Activated T-cell treated with anti-CD3 and anti-CD28 coated beads, Interleukin-2, amount 50 U/mL, for 4 hours (primary cell): ENCODE measurements at regions not wholly inside any gene's neighbourhood (a gene's known extent, or its start where the extent isn't known, plus 50 kb on each side); places are given as distances from the start of the nearest gene placed in this dataset.
A peak's percentile ranks its signal among the peaks of the same experiment; 100 is the strongest.

Source experiments
- ATAC-seq, 2 donors: fragments of 200-7000 bp; cut with Tn5 transposase; one replicate each; pipeline ENCODE4 v1.10.0; 2021
- DNase-seq: peaks from one replicate; pipeline ENCODE4 v3.0.0-alpha.2; 2020
- H3K27me3 Mint-ChIP-seq: one replicate; pipeline ENCODE4 v1.8.0; 2021; ENCODE audit warnings: low read depth, mixed read lengths
- H3K36me3 Mint-ChIP-seq: one replicate; pipeline ENCODE4 v1.8.0; 2022; ENCODE audit warnings: mixed read lengths; ENCODE audit not compliant: insufficient read depth
- H3K4me1 Mint-ChIP-seq: one replicate; pipeline ENCODE4 v1.8.0; 2021; ENCODE audit warnings: low read depth, mixed read lengths
- H3K4me3 Mint-ChIP-seq: one replicate; pipeline ENCODE4 v1.8.0; 2021; ENCODE audit warnings: mild to moderate bottlenecking, moderate library complexity, mixed read lengths
- H3K9me3 Mint-ChIP-seq: one replicate; pipeline ENCODE4 v1.8.0; 2021; ENCODE audit warnings: mixed read lengths

DNA sequence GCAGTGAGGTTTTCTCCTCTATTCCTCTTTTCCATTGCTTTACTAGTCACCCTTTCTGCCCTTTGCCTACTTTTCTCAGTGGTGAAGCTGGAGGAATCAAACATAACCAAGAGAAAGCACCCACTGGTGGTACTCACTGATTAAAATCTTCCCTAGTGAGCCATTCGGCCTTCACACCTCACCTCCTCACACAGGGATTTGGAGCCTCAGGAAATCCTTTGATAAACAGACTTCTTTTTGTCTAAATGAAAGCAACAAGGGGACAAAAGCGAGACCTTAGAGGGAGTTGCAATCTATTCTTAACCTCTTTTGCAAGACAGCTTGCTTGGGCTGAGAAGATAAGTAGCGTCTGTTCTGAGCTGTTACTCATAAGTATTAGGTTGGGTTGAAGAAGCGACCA is 572.6 kb downstream of the ZNF674 start:
- Mint-ChIP-seq H3K27me3 (peaks cover 1% of the 10 kb centered on the region), H3K36me3 (no peaks in the 10 kb centered on the region), H3K9me3 (no peaks in the 10 kb centered on the region), H3K4me3 (no peak overlapping the region), H3K4me1 (no peaks in the 10 kb centered on the region)
- DNase-seq, result no peak
- no peak for ATAC-seq

- no peak for DNase-seq
- H3K36me3 Mint-ChIP-seq, result no peaks in the 10 kb centered on the region
Measured at GRCh38 chrX:45959567-45959966, 585.7 kb downstream of the ZNF674 start.

DNA sequence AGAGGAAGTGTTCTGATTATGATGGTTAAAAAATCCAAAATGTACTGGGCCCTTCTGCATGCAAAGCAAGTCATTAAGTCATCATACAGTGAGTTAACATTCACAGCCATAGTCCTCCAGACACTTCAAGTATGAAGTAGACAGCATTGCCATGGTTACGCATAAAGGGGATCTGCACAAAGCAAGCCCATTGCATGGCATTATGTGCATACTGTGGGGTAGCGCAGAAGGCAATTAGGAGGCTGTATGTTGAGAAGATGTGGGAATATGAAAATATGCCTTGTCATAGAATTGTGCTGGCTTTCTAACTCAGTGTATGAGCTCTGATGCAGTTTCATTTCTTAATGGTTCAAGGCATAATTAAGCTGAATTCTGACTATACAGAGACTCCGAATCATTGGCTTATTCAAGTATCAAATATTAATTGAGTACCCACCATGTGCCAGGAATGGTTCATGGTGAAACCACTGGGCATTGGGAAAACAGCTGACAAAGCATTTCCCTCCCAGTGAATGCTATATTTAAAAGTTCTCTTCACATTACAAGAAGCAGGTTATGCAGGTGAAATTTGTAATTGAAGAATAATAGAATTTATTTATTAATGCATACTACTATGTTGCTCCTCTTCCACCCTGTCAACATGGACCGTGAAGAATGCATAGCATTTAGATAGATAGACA is 588.9 kb downstream of the ZNF674 start:
- DNase-seq, result no peak
- no peaks in the 10 kb centered on the region for H3K9me3 Mint-ChIP-seq
- H3K27me3 Mint-ChIP-seq, result no peaks in the 10 kb centered on the region
- H3K36me3 Mint-ChIP-seq, result no peaks in the 10 kb centered on the region
- no peaks in the 10 kb centered on the region for H3K4me1 Mint-ChIP-seq
- no peak overlapping the region for H3K4me3 Mint-ChIP-seq
- ATAC-seq, result no peak

More at GRCh38 chrX:45959567-45959966, 585.7 kb downstream of the ZNF674 start:
- Mint-ChIP-seq H3K4me1 (peaks cover 2% of the 10 kb centered on the region), H3K9me3 (peaks cover 3% of the 10 kb centered on the region), H3K27me3 (no peaks in the 10 kb centered on the region), H3K4me3 (no peak overlapping the region)
- ATAC-seq, result no peak

DNA sequence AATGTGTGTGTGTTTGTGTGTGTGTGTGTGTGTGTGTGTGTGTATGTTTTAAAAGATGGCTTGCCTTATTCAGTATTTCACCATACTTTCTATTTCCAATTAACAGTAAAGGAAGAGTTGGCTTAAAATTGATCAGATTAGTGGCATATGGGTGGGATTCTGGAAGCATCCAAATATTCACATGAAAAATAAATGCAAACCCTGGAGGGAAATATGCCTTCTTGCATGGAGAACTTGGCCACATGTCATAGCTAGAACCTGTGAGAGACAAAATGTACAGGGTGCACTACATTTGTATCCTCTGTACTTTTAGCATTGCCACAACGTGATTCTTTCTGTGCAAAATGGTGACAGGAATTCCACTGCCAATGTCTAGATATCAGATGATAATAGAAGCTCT is 589.6 kb downstream of the ZNF674 start:
- DNase-seq, result no peak
- Mint-ChIP-seq H3K4me1 (no peaks in the 10 kb centered on the region), H3K4me3 (no peak overlapping the region), H3K36me3 (no peaks in the 10 kb centered on the region), H3K9me3 (no peaks in the 10 kb centered on the region), H3K27me3 (no peaks in the 10 kb centered on the region)
- ATAC-seq, result no peak

DNA sequence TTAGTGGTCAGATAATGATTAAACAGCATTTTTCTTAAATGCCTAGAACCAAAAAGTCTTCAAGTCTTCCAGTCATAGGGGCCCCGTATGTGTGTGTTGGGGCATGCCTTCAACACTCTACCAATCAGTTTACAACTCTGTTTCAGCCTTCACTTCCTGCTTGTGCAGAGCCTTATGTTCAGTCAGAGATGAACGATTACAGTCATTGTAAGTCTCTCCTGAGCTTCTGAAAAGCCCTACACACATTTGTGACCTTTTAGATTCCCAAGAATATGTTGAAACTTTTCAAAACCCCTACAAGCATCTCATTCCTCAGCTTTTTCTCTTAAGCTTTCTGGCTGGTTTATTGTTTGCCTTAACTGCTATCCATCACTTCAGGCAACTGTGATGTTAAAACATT is 591.2 kb downstream of the ZNF674 start:
- ATAC-seq, result no peak
- Mint-ChIP-seq H3K4me1 (no peaks in the 10 kb centered on the region), H3K4me3 (no peak overlapping the region)

DNA sequence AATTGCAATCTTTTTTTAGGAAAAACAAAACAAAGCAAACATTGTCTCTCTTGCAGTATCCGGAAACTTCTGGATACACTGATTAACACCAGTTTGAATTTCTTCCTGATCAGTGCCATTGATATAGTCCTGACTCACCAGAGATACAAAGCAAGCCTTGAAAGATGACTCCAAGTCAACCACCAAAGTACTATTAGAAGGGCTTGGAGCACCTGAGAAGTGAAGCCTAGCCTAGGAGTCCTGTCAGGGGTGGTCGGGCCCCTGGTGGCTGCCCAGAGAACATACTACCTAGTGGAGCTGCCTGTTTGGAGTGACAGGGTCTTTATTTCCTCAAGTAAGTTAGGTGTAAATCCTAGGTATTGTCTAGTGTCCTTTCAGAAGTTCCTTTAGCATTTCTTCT is 593.2 kb downstream of the ZNF674 start:
- ATAC-seq, result no peak
- Mint-ChIP-seq H3K4me1 (no peaks in the 10 kb centered on the region), H3K27me3 (no peaks in the 10 kb centered on the region), H3K36me3 (no peaks in the 10 kb centered on the region), H3K9me3 (no peaks in the 10 kb centered on the region), H3K4me3 (no peak overlapping the region)
- DNase-seq, result no peak

More for the DNA sequence above, 591.2 kb downstream of the ZNF674 start:
- Mint-ChIP-seq H3K9me3 (no peaks in the 10 kb centered on the region), H3K27me3 (no peaks in the 10 kb centered on the region), H3K36me3 (no peaks in the 10 kb centered on the region)
- DNase-seq, result no peak

DNA sequence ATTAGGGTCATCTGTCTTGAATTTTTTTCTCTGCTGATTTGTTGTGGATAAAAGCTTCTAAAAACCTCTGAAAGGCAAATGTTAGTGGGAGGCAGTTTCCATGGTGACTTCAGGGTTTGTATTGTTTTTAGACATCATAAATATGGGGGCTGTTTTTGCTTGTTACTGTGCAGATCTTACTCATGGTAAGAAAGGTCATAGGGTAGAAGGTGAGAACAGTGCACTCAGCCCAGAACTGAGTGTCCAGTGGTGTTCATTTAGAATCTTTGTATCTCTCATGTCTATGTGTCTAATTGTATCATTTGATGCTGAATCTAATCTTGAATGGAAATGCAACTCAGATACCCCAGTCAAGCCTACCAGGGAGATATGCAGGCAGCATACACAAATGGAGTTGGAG is 609.8 kb downstream of the ZNF674 start:
- Mint-ChIP-seq H3K4me3 (no peak overlapping the region), H3K9me3 (peaks cover 5% of the 10 kb centered on the region), H3K27me3 (no peaks in the 10 kb centered on the region), H3K4me1 (peaks cover 7% of the 10 kb centered on the region), H3K36me3 (no peaks in the 10 kb centered on the region)
- DNase-seq (no peak), ATAC-seq (peak in 1 of 2 donors; percentile 46)

DNA sequence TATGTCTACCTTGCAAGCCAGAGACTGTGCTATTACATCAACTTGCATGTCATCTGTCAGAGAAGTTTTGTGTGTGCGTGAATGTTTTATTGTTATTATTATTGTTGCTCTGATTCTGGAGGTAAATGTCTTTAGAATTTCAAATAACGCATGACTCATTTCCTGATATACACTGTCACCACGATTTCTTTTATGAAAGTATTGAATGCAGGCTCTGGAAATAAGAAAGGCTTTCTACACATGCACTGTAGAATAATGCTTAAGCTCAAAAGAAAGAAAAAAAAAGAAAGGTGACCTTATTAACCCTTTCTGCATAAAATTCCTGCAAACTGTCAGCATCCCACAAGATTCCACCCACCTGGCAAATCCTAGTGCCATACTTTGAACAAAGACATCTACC is 632.9 kb downstream of the ZNF674 start:
- Mint-ChIP-seq H3K9me3 (no peaks in the 10 kb centered on the region), H3K27me3 (no peaks in the 10 kb centered on the region), H3K4me3 (no peak overlapping the region), H3K36me3 (no peaks in the 10 kb centered on the region), H3K4me1 (no peaks in the 10 kb centered on the region)
- ATAC-seq (no peak), DNase-seq (no peak)

DNA sequence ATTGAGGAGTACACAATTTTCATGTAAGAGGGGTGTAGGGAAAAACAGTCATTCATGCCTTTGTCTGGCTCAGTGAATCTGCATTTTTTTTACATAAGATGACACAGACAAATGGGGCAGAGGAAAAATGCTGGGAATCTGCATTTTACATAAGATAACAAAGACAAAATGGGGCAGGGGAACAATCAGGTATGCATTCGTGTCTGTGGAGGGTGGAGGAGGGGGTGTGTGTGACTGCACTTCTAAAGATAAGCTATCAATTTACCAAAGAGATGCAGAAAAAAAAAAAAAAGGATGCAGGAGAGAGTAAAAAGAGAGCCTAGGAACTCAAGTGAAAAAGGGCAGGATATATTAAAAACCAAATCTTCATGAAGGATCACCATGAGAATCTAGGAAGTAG is 637.4 kb downstream of the ZNF674 start:
- Mint-ChIP-seq H3K9me3 (no peaks in the 10 kb centered on the region), H3K4me1 (no peaks in the 10 kb centered on the region), H3K36me3 (no peaks in the 10 kb centered on the region), H3K4me3 (no peak overlapping the region), H3K27me3 (no peaks in the 10 kb centered on the region)
- ATAC-seq (no peak), DNase-seq (no peak)

GRCh38 chrX:45903781-45904201 is 641.4 kb downstream of the ZNF674 start:
- no peaks in the 10 kb centered on the region for H3K9me3 Mint-ChIP-seq

GRCh38 chrX:45900766-45901615 is 644.2 kb downstream of the ZNF674 start:
- Mint-ChIP-seq H3K9me3 (no peaks in the 10 kb centered on the region), H3K36me3 (no peaks in the 10 kb centered on the region), H3K4me1 (no peaks in the 10 kb centered on the region), H3K27me3 (no peaks in the 10 kb centered on the region), H3K4me3 (no peak overlapping the region)
- no peak for ATAC-seq
- no peak for DNase-seq

More at GRCh38 chrX:45903781-45904201, 641.4 kb downstream of the ZNF674 start:
- no peak for DNase-seq
- Mint-ChIP-seq H3K4me3 (no peak overlapping the region), H3K4me1 (no peaks in the 10 kb centered on the region), H3K27me3 (no peaks in the 10 kb centered on the region), H3K36me3 (no peaks in the 10 kb centered on the region)
- no peak for ATAC-seq

GRCh38 chrX:45894864-45895645 is 650.2 kb downstream of the ZNF674 start:
- H3K36me3 Mint-ChIP-seq, result no peaks in the 10 kb centered on the region
- no peaks in the 10 kb centered on the region for H3K4me1 Mint-ChIP-seq
- DNase-seq (no peak), ATAC-seq (no peak)
- no peaks in the 10 kb centered on the region for H3K27me3 Mint-ChIP-seq
- H3K9me3 Mint-ChIP-seq, result no peaks in the 10 kb centered on the region
- H3K4me3 Mint-ChIP-seq, result no peak overlapping the region

- Mint-ChIP-seq H3K27me3 (no peaks in the 10 kb centered on the region), H3K36me3 (no peaks in the 10 kb centered on the region), H3K9me3 (no peaks in the 10 kb centered on the region), H3K4me1 (peaks cover 4% of the 10 kb centered on the region), H3K4me3 (no peak overlapping the region)
- ATAC-seq, result peak in 1 of 2 donors; percentile 21
- DNase-seq, result no peak
Measured at GRCh38 chrX:45889471-45889870, 655.8 kb downstream of the ZNF674 start.

DNA sequence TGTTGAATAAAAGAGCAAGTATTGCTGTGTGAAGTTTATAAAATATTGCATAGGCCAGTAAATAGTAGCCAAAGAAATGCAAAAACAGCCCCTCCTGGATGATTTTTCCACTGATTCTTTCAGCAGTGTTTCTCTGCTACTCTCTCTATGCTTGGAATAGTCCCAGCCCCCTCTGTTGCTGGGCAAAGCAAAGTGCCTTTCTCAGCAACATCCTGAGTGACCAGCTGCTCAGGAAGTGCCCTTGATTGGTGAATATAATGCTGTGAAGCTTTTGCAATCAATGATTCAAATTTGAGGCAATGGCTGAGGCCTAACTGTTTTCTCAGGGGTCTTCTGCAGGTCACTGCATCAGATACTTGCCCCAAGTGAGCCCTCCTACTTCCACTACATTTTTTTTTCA is 656.7 kb downstream of the ZNF674 start:
- DNase-seq (no peak), ATAC-seq (no peak)
- H3K4me1 Mint-ChIP-seq, result peaks cover 4% of the 10 kb centered on the region
- no peaks in the 10 kb centered on the region for H3K36me3 Mint-ChIP-seq
- no peaks in the 10 kb centered on the region for H3K9me3 Mint-ChIP-seq
- no peak overlapping the region for H3K4me3 Mint-ChIP-seq
- no peaks in the 10 kb centered on the region for H3K27me3 Mint-ChIP-seq
